ENCODE measurements at regions not wholly inside any gene's neighbourhood (a gene's known extent, or its start where the extent isn't known, plus 50 kb on each side); places are given as distances from the start of the nearest gene placed in this dataset.
A peak's percentile ranks its signal among the peaks of the same experiment; 100 is the strongest.

DNA sequence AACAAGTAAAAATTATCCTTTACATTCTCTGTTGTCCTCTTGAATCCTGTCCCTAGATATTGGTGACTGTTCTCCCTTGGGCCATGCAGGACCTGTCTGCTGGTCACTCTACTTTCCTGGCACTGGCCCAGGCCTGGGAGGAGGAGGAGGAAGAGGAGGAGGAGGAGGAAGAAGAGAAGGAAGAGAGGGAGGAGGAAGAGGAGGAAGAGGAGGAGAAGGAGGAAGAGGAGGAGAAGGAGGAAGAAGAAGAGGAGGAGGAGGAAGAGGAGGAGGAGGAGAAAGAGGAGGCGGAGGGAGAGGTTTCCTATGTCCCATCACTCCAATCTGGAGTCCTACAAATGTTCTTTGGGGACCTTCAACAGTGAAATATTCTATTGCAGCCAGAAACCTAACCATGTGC lies 97.3 kb upstream of the NAMPT start:
- Histone ChIP-seq H3K36me3 (ENCODE audit: control insufficient read depth in 2 of 2, insufficient read depth in 1 of 2, low read length in 2 of 2) (no peaks in the 10 kb centered on the region), H3K9me3 (ENCODE audit: control insufficient read depth, insufficient read depth, low read depth, low read length) (no peaks in the 10 kb centered on the region), H3K27ac (ENCODE audit: extremely low read depth, low read depth, low read length) (no peak overlapping the region), H3K4me3 (ENCODE audit: low read depth, low read length) (no peak overlapping the region), H3K4me1 (ENCODE audit: control insufficient read depth, insufficient read depth, low read length) (no peaks in the 10 kb centered on the region)
- ChIA-PET POLR2A (no interaction called here), CTCF (no interaction called here)
- TF ChIP-seq, protein P1, sequence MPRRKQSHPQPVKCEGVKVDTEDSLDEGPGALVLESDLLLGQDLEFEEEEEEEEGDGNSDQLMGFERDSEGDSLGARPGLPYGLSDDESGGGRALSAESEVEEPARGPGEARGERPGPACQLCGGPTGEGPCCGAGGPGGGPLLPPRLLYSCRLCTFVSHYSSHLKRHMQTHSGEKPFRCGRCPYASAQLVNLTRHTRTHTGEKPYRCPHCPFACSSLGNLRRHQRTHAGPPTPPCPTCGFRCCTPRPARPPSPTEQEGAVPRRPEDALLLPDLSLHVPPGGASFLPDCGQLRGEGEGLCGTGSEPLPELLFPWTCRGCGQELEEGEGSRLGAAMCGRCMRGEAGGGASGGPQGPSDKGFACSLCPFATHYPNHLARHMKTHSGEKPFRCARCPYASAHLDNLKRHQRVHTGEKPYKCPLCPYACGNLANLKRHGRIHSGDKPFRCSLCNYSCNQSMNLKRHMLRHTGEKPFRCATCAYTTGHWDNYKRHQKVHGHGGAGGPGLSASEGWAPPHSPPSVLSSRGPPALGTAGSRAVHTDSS (tag by site-specific recombination; IDR thresholded peaks at IDR 0.05), result peak; percentile 90
- TF ChIP-seq ZFHX2 (tag by site-specific recombination; conservative IDR thresholded peaks at IDR 0.05), result peak; percentile 32
- TF ChIP-seq EGR2 (tag by site-specific recombination; IDR thresholded peaks at IDR 0.05; ENCODE audit: low read depth), result peak; percentile 84
- no peak for TF ChIP-seq ZNF146 (tag by site-specific recombination; IDR thresholded peaks at IDR 0.05)
- TF ChIP-seq OSR2 (tag by site-specific recombination; IDR thresholded peaks at IDR 0.05), result no peak
- no peak for TF ChIP-seq SALL2 (tag by site-specific recombination; IDR thresholded peaks at IDR 0.05; ENCODE audit: borderline replicate concordance)
- TF ChIP-seq, protein P2, sequence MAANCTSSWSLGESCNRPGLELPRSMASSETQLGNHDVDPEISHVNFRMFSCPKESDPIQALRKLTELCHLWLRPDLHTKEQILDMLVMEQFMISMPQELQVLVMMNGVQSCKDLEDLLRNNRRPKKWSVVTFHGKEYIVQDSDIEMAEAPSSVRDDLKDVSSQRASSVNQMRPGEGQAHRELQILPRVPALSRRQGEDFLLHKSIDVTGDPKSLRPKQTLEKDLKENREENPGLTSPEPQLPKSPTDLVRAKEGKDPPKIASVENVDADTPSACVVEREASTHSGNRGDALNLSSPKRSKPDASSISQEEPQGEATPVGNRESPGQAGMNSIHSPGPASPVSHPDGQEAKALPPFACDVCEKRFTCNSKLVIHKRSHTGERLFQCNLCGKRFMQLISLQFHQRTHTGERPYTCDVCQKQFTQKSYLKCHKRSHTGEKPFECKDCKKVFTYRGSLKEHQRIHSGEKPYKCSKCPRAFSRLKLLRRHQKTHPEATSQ (tag by site-specific recombination; IDR thresholded peaks at IDR 0.05), result no peak
- no peak for TF ChIP-seq ZEB2 (tag by site-specific recombination; IDR thresholded peaks at IDR 0.05)
- no peak for TF ChIP-seq ZNF133 (tag by site-specific recombination; IDR thresholded peaks at IDR 0.05)
- TF ChIP-seq ZBTB1 (tag by site-specific recombination; IDR thresholded peaks at IDR 0.05), result no peak
- TF ChIP-seq ZNF214 (tag by site-specific recombination; IDR thresholded peaks at IDR 0.05; ENCODE audit: borderline replicate concordance), result no peak
- TF ChIP-seq YY2 (tag by site-specific recombination; IDR thresholded peaks at IDR 0.05), result no peak
- no peak for TF ChIP-seq ZNF558 (tag by site-specific recombination; IDR thresholded peaks at IDR 0.05)
- no peak for TF ChIP-seq KLF7 (tag by site-specific recombination; IDR thresholded peaks at IDR 0.05; ENCODE audit: borderline replicate concordance)
- TF ChIP-seq ZBTB48 (tag by site-specific recombination; IDR thresholded peaks at IDR 0.05), result no peak
- TF ChIP-seq REPIN1 (tag by site-specific recombination; IDR thresholded peaks at IDR 0.05; ENCODE audit: low read depth), result no peak
- TF ChIP-seq KLF9 (tag by site-specific recombination; IDR thresholded peaks at IDR 0.05; ENCODE audit: low read depth), result no peak
- no peak for TF ChIP-seq ZNF658 (tag by site-specific recombination; IDR thresholded peaks at IDR 0.05)
- TF ChIP-seq ZNF112 (tag by site-specific recombination; IDR thresholded peaks at IDR 0.05), result no peak
- no peak for TF ChIP-seq ZNF10 (tag by site-specific recombination; IDR thresholded peaks at IDR 0.05)
- TF ChIP-seq ZBTB20 (tag by site-specific recombination; IDR thresholded peaks at IDR 0.05), result no peak
- no peak for TF ChIP-seq ZNF2 (tag by site-specific recombination; IDR thresholded peaks at IDR 0.05)
- TF ChIP-seq ZNF510 (tag by site-specific recombination; IDR thresholded peaks at IDR 0.05; ENCODE audit: insufficient replicate concordance), result no peak

DNA sequence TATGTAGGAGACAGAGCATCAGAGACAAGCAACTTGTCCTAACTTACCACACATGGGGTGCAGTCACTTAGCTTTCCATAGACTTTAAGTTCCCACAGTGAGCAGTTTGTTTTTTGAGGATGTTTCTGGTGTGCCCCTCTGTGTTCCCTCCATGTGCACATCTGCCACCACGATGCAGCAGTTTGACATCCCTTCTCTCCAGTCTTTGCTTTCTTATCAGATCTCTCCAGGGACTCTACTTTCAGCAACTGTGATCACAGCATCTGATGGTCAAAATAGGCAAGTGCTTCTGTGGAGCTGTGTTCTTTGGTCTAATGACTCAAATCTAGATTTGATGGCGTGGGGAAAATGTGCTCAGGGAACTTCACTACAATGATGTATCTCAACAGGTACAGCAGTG lies 96.5 kb upstream of the NAMPT start:
- Histone ChIP-seq H3K36me3 (ENCODE audit: control insufficient read depth in 2 of 2, insufficient read depth in 1 of 2, low read length in 2 of 2) (no peaks in the 10 kb centered on the region), H3K9me3 (ENCODE audit: control insufficient read depth, insufficient read depth, low read depth, low read length) (no peaks in the 10 kb centered on the region), H3K4me1 (ENCODE audit: control insufficient read depth, insufficient read depth, low read length) (no peaks in the 10 kb centered on the region), H3K4me3 (ENCODE audit: low read depth, low read length) (no peak overlapping the region), H3K27ac (ENCODE audit: extremely low read depth, low read depth, low read length) (no peak overlapping the region)
- ChIA-PET POLR2A (no interaction called here), CTCF (no interaction called here)
- no peak for TF ChIP-seq HOXC10 (CRISPR knock-in tag; IDR thresholded peaks at IDR 0.05)
- no peak for TF ChIP-seq ZNF626 (tag by site-specific recombination; IDR thresholded peaks at IDR 0.05)
- no peak for TF ChIP-seq ZFHX2 (tag by site-specific recombination; conservative IDR thresholded peaks at IDR 0.05)
- TF ChIP-seq ZNF624 (tag by site-specific recombination; IDR thresholded peaks at IDR 0.05), result no peak
- no peak for TF ChIP-seq ZNF248 (tag by site-specific recombination; IDR thresholded peaks at IDR 0.05)
- TF ChIP-seq, protein P3, sequence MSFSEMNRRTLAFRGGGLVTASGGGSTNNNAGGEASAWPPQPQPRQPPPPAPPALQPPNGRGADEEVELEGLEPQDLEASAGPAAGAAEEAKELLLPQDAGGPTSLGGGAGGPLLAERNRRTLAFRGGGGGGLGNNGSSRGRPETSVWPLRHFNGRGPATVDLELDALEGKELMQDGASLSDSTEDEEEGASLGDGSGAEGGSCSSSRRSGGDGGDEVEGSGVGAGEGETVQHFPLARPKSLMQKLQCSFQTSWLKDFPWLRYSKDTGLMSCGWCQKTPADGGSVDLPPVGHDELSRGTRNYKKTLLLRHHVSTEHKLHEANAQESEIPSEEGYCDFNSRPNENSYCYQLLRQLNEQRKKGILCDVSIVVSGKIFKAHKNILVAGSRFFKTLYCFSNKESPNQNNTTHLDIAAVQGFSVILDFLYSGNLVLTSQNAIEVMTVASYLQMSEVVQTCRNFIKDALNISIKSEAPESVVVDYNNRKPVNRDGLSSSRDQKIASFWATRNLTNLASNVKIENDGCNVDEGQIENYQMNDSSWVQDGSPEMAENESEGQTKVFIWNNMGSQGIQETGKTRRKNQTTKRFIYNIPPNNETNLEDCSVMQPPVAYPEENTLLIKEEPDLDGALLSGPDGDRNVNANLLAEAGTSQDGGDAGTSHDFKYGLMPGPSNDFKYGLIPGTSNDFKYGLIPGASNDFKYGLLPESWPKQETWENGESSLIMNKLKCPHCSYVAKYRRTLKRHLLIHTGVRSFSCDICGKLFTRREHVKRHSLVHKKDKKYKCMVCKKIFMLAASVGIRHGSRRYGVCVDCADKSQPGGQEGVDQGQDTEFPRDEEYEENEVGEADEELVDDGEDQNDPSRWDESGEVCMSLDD (tag by site-specific recombination; IDR thresholded peaks at IDR 0.05), result no peak
- no peak for TF ChIP-seq ZNF157 (tag by site-specific recombination; IDR thresholded peaks at IDR 0.05)
- no peak for TF ChIP-seq ZNF600 (tag by site-specific recombination; IDR thresholded peaks at IDR 0.05)
- TF ChIP-seq, protein P4, sequence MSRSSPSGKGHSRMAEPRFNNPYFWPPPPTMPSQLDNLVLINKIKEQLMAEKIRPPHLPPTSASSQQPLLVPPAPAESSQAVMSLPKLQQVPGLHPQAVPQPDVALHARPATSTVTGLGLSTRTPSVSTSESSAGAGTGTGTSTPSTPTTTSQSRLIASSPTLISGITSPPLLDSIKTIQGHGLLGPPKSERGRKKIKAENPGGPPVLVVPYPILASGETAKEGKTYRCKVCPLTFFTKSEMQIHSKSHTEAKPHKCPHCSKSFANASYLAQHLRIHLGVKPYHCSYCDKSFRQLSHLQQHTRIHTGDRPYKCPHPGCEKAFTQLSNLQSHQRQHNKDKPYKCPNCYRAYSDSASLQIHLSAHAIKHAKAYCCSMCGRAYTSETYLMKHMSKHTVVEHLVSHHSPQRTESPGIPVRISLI (tag by site-specific recombination; IDR thresholded peaks at IDR 0.05), result no peak
- no peak for TF ChIP-seq ZNF510 (tag by site-specific recombination; IDR thresholded peaks at IDR 0.05; ENCODE audit: insufficient replicate concordance)
- TF ChIP-seq ZNF114 (tag by site-specific recombination; IDR thresholded peaks at IDR 0.05), result no peak
- no peak for TF ChIP-seq BCL11B (tag by site-specific recombination; IDR thresholded peaks at IDR 0.05; ENCODE audit: low read depth)
- TF ChIP-seq ZNF146 (tag by site-specific recombination; IDR thresholded peaks at IDR 0.05), result no peak
